Right lobe of liver (tissue), 6 donors: ENCODE measurements at regions not wholly inside any gene's neighbourhood (a gene's known extent, or its start where the extent isn't known, plus 50 kb on each side); places are given as distances from the start of the nearest gene placed in this dataset.

ENCODE experiments used
- ATAC-seq, 4 donors: fragments of 200-7000 bp; cut with Tn5 transposase; one replicate each; pipeline ENCODE4 v1.9.1; 2020; ENCODE audit warnings: mild to moderate bottlenecking in 4 of 4, moderate library complexity in 4 of 4
- DNase-seq, 3 donors: peaks; one replicate each; pipeline ENCODE4 v3.0.0-alpha.2; 2020
- H3K27ac ChIP-seq, 3 donors: fragments of 200-600 bp; one replicate each; pipeline ENCODE4 v1.8.0; 2022
- H3K27me3 ChIP-seq, 2 donors: fragments of 200-600 bp; one replicate each; pipeline ENCODE4 v1.8.0; 2022
- H3K36me3 ChIP-seq, 4 donors: fragments of 200-600 bp; sonication (generic) in 1 of 4; one replicate each; pipeline versions ENCODE4 v1.5.1 to v1.8.0; 2017 to 2022; ENCODE audit warnings: control low read depth in 1 of 4
- H3K4me1 ChIP-seq, 4 donors: fragments of 200-600 bp; sonication (generic) in 1 of 4; one replicate each; pipeline versions ENCODE4 v1.5.1 to v1.8.0; 2017 to 2022; ENCODE audit warnings: control low read depth in 1 of 4
- H3K4me3 ChIP-seq, 3 donors: fragments of 200-600 bp; one replicate each; pipeline ENCODE4 v1.8.0; 2022
- H3K9me3 ChIP-seq, 4 donors: fragments of 200-600 bp; sonication (generic) in 1 of 4; one replicate each; pipeline versions ENCODE4 v1.5.1 to v1.8.0; 2017 to 2022; ENCODE audit warnings: control low read depth in 1 of 4
- POLR2A ChIP-seq: fragments of 450-650 bp; IDR thresholded peaks from one replicate; pipeline ENCODE4 v1.6.1; 2017; ENCODE audit warnings: antibody characterized with exemption, mild to moderate bottlenecking
- WGBS: methylation state at CpG from one replicate; pipeline ENCODE4 v1.1.6; 2018; ENCODE audit warnings: low coverage, low lambda C conversion rate; ENCODE audit not compliant: insufficient coverage; ENCODE audit errors: missing lambda C conversion rate; 5-methylcytosine and 5-hydroxymethylcytosine counted together
- intact Hi-C, 2 donors: fragments of 100-400 bp; cut with DNase I; formaldehyde crosslinking; loops; one replicate each; pipeline versions ENCODE4 v1.11.2 to v1.14.1; 2022
- TF ChIP-seq, protein P1 (sequence below), 4 donors: fragments of 200-600 bp in 3 of 4; fragments of 450-650 bp in 1 of 4; IDR thresholded peaks; one replicate each; pipeline versions ENCODE4 v1.5.1 to v1.8.0; 2016 to 2022; ENCODE audit warnings: antibody characterized with exemption in 4 of 4, mild to moderate bottlenecking in 2 of 4
- donor health status: DM: no; HTN: yes; CAD: no.
- donor health status: DM: no; HTN: no; CAD: no.
- donor health status: DM: no; HTN: no; CAD: no.
- donor health status: DM: no; HTN: yes; CAD: no.
- donor health status: DM: no; HTN: yes; CAD: no.

DNA sequence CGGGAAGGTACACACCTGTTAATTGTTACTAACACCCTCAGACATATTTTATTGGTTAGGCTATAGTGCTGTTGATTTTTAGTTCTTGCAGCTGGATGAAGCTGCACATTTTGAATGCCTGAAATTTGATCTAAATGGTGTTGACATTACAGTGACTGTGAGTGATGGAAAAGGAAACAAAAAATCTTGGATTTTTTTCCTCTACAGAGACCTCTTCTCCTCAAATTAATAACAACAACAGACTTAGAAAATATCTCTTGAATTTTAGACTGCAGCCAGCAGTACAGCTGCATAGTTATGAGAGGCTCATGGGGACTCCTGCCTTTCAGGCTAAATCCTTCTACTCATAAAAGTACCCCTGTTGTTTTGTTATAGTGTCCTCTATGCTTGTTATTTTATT lies 500.5 kb upstream of the SPRY2 start:
- no peak for ATAC-seq
- Histone ChIP-seq H3K27me3 (no peaks in the 10 kb centered on the region), H3K4me3 (no peak overlapping the region), H3K4me1 (no peaks in the 10 kb centered on the region), H3K27ac (no peak overlapping the region), H3K36me3 (no peaks in the 10 kb centered on the region), H3K9me3 (no peaks in the 10 kb centered on the region)
- intact Hi-C loops = no loop called here
- TF ChIP-seq, protein P1, sequence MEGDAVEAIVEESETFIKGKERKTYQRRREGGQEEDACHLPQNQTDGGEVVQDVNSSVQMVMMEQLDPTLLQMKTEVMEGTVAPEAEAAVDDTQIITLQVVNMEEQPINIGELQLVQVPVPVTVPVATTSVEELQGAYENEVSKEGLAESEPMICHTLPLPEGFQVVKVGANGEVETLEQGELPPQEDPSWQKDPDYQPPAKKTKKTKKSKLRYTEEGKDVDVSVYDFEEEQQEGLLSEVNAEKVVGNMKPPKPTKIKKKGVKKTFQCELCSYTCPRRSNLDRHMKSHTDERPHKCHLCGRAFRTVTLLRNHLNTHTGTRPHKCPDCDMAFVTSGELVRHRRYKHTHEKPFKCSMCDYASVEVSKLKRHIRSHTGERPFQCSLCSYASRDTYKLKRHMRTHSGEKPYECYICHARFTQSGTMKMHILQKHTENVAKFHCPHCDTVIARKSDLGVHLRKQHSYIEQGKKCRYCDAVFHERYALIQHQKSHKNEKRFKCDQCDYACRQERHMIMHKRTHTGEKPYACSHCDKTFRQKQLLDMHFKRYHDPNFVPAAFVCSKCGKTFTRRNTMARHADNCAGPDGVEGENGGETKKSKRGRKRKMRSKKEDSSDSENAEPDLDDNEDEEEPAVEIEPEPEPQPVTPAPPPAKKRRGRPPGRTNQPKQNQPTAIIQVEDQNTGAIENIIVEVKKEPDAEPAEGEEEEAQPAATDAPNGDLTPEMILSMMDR (IDR thresholded peaks at IDR 0.05) = no peak
- DNase-seq = no peak
- WGBS = 76% methylated on average over 1 of the region's 1 CpG

DNA sequence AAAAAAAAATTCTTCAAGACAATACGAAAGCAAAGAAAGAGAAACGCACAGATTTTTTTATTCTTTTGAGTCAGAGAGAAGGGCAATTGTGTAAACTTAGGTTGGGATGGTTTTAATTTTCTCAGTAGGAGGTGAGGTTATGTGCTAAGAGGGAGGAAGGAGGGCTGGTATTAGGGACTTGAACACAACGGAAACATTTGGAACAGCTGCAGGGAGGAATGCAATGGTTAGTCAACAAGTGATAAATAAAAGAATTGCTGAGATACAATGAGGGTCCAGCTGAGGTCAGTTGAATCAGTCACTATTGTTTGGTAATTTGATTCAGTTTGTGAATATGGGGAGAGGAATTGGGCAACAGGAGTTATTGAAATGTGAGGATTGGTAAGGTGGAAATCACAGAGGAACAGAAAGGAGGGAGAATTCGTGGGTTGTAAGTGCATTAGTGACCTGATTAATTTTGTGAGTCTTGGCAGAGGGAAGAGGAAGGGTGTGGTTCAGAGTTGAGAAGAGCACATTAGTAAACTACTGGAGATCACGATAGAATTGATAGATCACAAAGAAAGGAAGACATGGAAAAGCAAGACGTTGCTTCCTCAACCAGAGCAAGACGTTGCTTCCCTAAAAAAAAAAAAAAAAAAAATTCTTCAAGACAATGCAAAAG lies 499.5 kb upstream of the SPRY2 start:
- ATAC-seq (no peak), DNase-seq (no peak)
- intact Hi-C loops = no loop called here
- Histone ChIP-seq H3K27me3 (no peaks in the 10 kb centered on the region), H3K9me3 (no peaks in the 10 kb centered on the region), H3K4me3 (no peak overlapping the region), H3K27ac (no peak overlapping the region), H3K4me1 (no peaks in the 10 kb centered on the region), H3K36me3 (no peaks in the 10 kb centered on the region)
- 42% methylated on average over 7 of the region's 7 CpGs for WGBS
- no peak for TF ChIP-seq POLR2A
- TF ChIP-seq, protein P1 (IDR thresholded peaks at IDR 0.05) = no peak

DNA sequence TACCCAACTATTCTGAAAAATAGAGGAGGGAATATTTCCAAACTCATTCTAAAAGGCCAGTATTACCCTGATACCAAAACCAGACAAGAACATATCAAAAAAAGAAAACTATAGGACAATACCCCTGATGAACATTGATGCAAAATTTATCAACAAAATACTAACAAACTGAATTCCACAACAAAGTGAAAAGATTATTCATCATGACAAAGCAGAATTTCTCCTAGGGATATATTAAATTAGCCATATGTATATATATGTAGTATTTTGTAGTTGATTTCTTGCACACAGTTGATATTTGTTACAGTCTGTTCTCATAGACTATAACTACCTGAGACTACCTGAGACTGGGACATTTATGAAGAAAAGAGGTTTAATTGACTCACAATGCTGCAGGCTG lies 495.0 kb upstream of the SPRY2 start:
- no peak for DNase-seq
- Histone ChIP-seq H3K4me3 (no peak overlapping the region), H3K9me3 (no peaks in the 10 kb centered on the region), H3K27ac (no peak overlapping the region), H3K36me3 (no peaks in the 10 kb centered on the region), H3K4me1 (no peaks in the 10 kb centered on the region), H3K27me3 (no peaks in the 10 kb centered on the region)
- intact Hi-C loops = no loop called here
- no peak for ATAC-seq
- no peak for TF ChIP-seq POLR2A
- TF ChIP-seq, protein P1 (IDR thresholded peaks at IDR 0.05) = no peak

DNA sequence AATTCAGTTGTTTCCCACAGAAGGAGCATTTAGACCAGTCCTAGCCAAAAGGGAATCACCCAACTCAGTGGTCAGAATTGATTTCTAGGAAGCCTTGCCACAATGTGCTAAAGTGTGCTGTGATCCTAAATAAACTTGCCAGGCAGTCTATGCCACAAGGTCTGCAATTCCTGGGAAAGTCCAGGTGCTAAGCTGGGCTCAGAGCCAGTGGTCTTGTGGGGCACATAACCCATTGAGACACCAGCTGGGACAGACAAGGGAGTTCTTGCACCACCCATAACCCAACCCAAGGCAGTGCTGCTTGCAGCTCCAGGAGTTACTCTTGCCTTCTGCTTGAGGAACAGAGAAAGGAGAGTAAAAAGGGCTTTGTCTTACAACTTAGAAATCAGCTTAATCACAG lies 489.5 kb upstream of the SPRY2 start:
- intact Hi-C loops = no loop called here
- Histone ChIP-seq H3K36me3 (no peaks in the 10 kb centered on the region), H3K4me1 (no peaks in the 10 kb centered on the region), H3K9me3 (peaks cover 0 to 4% (median 0%) of the 10 kb centered on the region in 4 donors), H3K27me3 (no peaks in the 10 kb centered on the region), H3K27ac (no peak overlapping the region), H3K4me3 (no peak overlapping the region)
- TF ChIP-seq, protein P1 (IDR thresholded peaks at IDR 0.05) = no peak
- no peak for TF ChIP-seq POLR2A
- ATAC-seq = no peak
- no peak for DNase-seq

DNA sequence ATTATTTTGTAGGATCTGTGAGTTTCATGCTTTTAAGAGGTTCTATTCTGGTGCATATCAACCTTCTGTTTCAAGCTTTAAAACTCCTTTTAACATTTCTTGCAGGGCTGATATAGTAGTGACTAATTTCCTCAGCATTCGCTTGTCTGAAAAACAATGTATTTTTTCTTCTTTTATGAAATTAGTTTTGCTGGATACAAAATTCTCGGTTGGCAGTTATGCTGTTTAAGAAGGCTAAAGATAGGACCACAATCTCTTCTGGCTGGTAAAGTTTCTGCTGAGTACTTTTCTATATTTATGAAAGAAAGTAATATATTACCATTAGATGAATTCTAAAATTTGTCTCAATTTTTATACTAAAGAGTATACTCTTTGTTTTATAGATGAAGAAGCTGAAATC lies 487.8 kb upstream of the SPRY2 start:
- Histone ChIP-seq H3K27me3 (no peaks in the 10 kb centered on the region), H3K36me3 (no peaks in the 10 kb centered on the region), H3K27ac (no peak overlapping the region), H3K9me3 (peaks cover 0 to 4% (median 0%) of the 10 kb centered on the region in 4 donors), H3K4me3 (no peak overlapping the region), H3K4me1 (no peaks in the 10 kb centered on the region)
- DNase-seq (no peak), ATAC-seq (no peak)
- no peak for TF ChIP-seq POLR2A
- TF ChIP-seq, protein P1 (IDR thresholded peaks at IDR 0.05) = no peak
- intact Hi-C loops = no loop called here
- WGBS = 79% methylated on average over 2 of the region's 2 CpGs
